ENCODE measurements at regions not wholly inside any gene's neighbourhood (a gene's known extent, or its start where the extent isn't known, plus 50 kb on each side); places are given as distances from the start of the nearest gene placed in this dataset.

DNA sequence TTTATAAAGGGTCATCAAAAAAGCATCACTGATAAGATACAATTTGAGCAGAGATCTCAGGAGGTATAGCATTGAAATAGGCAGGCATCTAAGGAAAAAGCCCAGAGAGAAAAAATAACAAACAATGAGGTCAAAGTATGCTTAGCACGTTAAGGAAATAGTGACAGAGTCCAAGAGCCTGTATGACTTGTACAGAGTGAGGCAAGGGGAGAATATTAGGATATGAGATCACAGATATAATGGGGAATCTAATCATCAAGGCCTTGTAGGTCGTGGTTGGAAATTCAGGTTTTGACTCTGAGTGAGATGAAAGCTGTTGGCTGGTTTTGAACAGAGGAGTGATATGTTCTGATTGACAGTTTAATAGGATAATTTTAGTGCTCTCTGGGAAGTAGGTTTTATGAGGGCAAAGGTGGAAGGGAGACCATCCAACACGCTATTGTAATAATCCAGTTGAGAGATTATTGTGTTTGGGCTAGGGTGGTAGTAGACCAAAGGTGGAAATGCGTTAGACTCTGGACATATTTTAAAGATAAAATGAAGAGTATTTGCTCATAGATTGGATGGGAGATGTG lies 644.6 kb upstream of the TMPRSS15 start:
- no peak for DNase-seq
- no peak overlapping the region for H3K9ac ChIP-seq (ENCODE audit: low read depth, low read length)

DNA sequence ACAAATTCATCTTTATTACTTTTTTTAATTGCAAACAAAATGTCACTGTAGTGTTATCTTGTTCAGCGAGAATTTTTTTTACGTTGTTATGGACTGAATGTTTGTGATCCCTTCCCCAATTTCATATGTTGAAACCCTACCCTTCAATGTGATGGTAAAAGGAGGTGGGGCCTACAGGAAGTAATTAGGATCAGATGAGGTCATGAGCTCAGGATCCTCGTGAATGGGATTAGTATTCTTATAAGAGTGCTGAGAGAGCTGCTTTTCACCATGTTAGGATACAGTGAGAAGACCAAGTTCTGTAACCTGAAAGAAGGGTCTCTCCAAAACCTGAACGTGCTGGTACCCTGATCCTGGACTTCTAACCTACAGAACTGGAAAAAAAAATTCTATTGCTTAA lies 646.0 kb upstream of the TMPRSS15 start:
- no peak overlapping the region for H3K9ac ChIP-seq (ENCODE audit: low read depth, low read length)
- TF ChIP-seq EZH2 (IDR thresholded peaks at IDR 0.05; ENCODE audit: borderline replicate concordance, low read depth, low read length, severe bottlenecking): no peak
- TF ChIP-seq, protein P1, sequence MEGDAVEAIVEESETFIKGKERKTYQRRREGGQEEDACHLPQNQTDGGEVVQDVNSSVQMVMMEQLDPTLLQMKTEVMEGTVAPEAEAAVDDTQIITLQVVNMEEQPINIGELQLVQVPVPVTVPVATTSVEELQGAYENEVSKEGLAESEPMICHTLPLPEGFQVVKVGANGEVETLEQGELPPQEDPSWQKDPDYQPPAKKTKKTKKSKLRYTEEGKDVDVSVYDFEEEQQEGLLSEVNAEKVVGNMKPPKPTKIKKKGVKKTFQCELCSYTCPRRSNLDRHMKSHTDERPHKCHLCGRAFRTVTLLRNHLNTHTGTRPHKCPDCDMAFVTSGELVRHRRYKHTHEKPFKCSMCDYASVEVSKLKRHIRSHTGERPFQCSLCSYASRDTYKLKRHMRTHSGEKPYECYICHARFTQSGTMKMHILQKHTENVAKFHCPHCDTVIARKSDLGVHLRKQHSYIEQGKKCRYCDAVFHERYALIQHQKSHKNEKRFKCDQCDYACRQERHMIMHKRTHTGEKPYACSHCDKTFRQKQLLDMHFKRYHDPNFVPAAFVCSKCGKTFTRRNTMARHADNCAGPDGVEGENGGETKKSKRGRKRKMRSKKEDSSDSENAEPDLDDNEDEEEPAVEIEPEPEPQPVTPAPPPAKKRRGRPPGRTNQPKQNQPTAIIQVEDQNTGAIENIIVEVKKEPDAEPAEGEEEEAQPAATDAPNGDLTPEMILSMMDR (IDR thresholded peaks at IDR 0.05; ENCODE audit: borderline replicate concordance, extremely low read depth, low read length, poor library complexity, severe bottlenecking): no peak
- no peak overlapping the region for H2AFZ ChIP-seq (ENCODE audit: low read depth, low read length)
- DNase-seq: no peak
- H3K4me3 ChIP-seq (ENCODE audit: low read depth in 1 of 2, low read length in 2 of 2): no peak overlapping the region
- H3K4me1 ChIP-seq (ENCODE audit: insufficient read depth, low read length): no peaks in the 10 kb centered on the region
- H4K20me1 ChIP-seq (ENCODE audit: insufficient read depth, low read length): no peaks in the 10 kb centered on the region
- no peaks in the 10 kb centered on the region for H3K27me3 ChIP-seq (ENCODE audit: insufficient read depth, low read length, poor library complexity)
- no peaks in the 10 kb centered on the region for H3K79me2 ChIP-seq (ENCODE audit: insufficient read depth, low read length)
- H3K9me3 ChIP-seq (ENCODE audit: insufficient read depth, low read length, severe bottlenecking): no peaks in the 10 kb centered on the region
- H3K4me2 ChIP-seq (ENCODE audit: insufficient read depth, low read length): no peak overlapping the region
- H3K36me3 ChIP-seq (ENCODE audit: insufficient read depth, low read length): no peaks in the 10 kb centered on the region
- H3K27ac ChIP-seq (ENCODE audit: low read length): no peak overlapping the region
- ATAC-seq (ENCODE audit: insufficient read depth, low read depth): no peak

More for the DNA sequence above, 644.6 kb upstream of the TMPRSS15 start:
- no peak for ATAC-seq (ENCODE audit: insufficient read depth, low read depth)
- no peak overlapping the region for H3K27ac ChIP-seq (ENCODE audit: low read length)
- no peaks in the 10 kb centered on the region for H4K20me1 ChIP-seq (ENCODE audit: insufficient read depth, low read length)
- no peaks in the 10 kb centered on the region for H3K27me3 ChIP-seq (ENCODE audit: insufficient read depth, low read length, poor library complexity)
- H3K4me2 ChIP-seq (ENCODE audit: insufficient read depth, low read length): no peak overlapping the region
- H3K79me2 ChIP-seq (ENCODE audit: insufficient read depth, low read length): no peaks in the 10 kb centered on the region
- no peak overlapping the region for H2AFZ ChIP-seq (ENCODE audit: low read depth, low read length)
- H3K4me3 ChIP-seq (ENCODE audit: low read depth in 1 of 2, low read length in 2 of 2): no peak overlapping the region
- no peaks in the 10 kb centered on the region for H3K36me3 ChIP-seq (ENCODE audit: insufficient read depth, low read length)
- H3K4me1 ChIP-seq (ENCODE audit: insufficient read depth, low read length): no peaks in the 10 kb centered on the region
- TF ChIP-seq EZH2 (IDR thresholded peaks at IDR 0.05; ENCODE audit: borderline replicate concordance, low read depth, low read length, severe bottlenecking): no peak
- TF ChIP-seq, protein P1 (IDR thresholded peaks at IDR 0.05; ENCODE audit: borderline replicate concordance, extremely low read depth, low read length, poor library complexity, severe bottlenecking): no peak
- no peaks in the 10 kb centered on the region for H3K9me3 ChIP-seq (ENCODE audit: insufficient read depth, low read length, severe bottlenecking)

DNA sequence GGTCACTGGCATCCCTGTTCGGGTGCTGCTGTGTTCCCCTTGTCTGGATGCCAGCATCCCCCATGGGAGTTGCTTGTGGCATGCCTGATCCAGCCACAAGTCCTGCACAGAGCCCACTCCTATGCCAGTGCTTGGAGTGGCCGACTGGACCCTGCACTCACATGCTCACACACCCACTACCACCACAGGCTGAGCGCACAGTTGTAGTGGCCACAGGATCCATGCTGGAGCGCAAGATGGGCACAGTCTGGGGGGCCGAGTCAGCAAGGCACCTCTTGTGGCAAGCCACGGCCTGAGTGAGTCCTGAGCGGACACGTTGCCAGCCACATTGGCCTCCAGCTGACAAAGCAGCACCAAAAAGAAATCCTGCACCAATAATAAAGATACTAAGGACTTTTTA lies 661.6 kb upstream of the TMPRSS15 start:
- Histone ChIP-seq H3K9ac (ENCODE audit: low read depth, low read length) (no peak overlapping the region), H3K4me2 (ENCODE audit: insufficient read depth, low read length) (no peak overlapping the region), H3K36me3 (ENCODE audit: insufficient read depth, low read length) (no peaks in the 10 kb centered on the region), H3K4me1 (ENCODE audit: insufficient read depth, low read length) (no peaks in the 10 kb centered on the region), H2AFZ (ENCODE audit: low read depth, low read length) (no peak overlapping the region), H4K20me1 (ENCODE audit: insufficient read depth, low read length) (no peaks in the 10 kb centered on the region), H3K79me2 (ENCODE audit: insufficient read depth, low read length) (no peaks in the 10 kb centered on the region), H3K9me3 (ENCODE audit: insufficient read depth, low read length, severe bottlenecking) (peaks cover 8% of the 10 kb centered on the region), H3K4me3 (ENCODE audit: low read depth in 1 of 2, low read length in 2 of 2) (no peak overlapping the region), H3K27me3 (ENCODE audit: insufficient read depth, low read length, poor library complexity) (no peaks in the 10 kb centered on the region), H3K27ac (ENCODE audit: low read length) (no peak overlapping the region)
- no peak for ATAC-seq (ENCODE audit: insufficient read depth, low read depth)
- no peak for TF ChIP-seq EZH2 (IDR thresholded peaks at IDR 0.05; ENCODE audit: borderline replicate concordance, low read depth, low read length, severe bottlenecking)
- TF ChIP-seq, protein P1 (IDR thresholded peaks at IDR 0.05; ENCODE audit: borderline replicate concordance, extremely low read depth, low read length, poor library complexity, severe bottlenecking): no peak
- no peak for DNase-seq

Measured in DND-41 (cell line).